Stimulated activated naive CD8-positive, alpha-beta T cell treated with anti-CD3 and anti-CD28 coated beads, Interleukin-15, amount 100 ng/mL, for 72 hours (primary cell): ENCODE measurements at regions not wholly inside any gene's neighbourhood (a gene's known extent, or its start where the extent isn't known, plus 50 kb on each side); places are given as distances from the start of the nearest gene placed in this dataset.

Source experiments
- ATAC-seq: fragments of 150-1000 bp; cut with Tn5 transposase; 2 replicates; pipeline ENCODE4 v1.10.0; 2021; ENCODE audit warnings: mild to moderate bottlenecking, moderate library complexity
- DNase-seq, 2 donors: peaks; one replicate each; pipeline ENCODE4 v3.0.0; 2021 to 2022
- H3K27ac Mint-ChIP-seq, 2 donors: one replicate each; pipeline ENCODE4 v1.8.0; 2022; ENCODE audit warnings: mild to moderate bottlenecking in 2 of 2, mixed read lengths in 2 of 2, moderate library complexity in 2 of 2
- H3K27me3 Mint-ChIP-seq: one replicate; pipeline ENCODE4 v1.8.0; 2022; ENCODE audit warnings: mixed read lengths
- H3K4me1 Mint-ChIP-seq: one replicate; pipeline ENCODE4 v1.8.0; 2022; ENCODE audit warnings: mild to moderate bottlenecking, mixed read lengths
- H3K4me3 Mint-ChIP-seq, 2 donors: one replicate each; pipeline ENCODE4 v1.8.0; 2022; ENCODE audit warnings: mild to moderate bottlenecking in 2 of 2, mixed read lengths in 2 of 2, moderate library complexity in 1 of 2
- H3K9me3 Mint-ChIP-seq, 2 donors: one replicate each; pipeline ENCODE4 v1.8.0; 2022; ENCODE audit warnings: mixed read lengths in 2 of 2

DNA sequence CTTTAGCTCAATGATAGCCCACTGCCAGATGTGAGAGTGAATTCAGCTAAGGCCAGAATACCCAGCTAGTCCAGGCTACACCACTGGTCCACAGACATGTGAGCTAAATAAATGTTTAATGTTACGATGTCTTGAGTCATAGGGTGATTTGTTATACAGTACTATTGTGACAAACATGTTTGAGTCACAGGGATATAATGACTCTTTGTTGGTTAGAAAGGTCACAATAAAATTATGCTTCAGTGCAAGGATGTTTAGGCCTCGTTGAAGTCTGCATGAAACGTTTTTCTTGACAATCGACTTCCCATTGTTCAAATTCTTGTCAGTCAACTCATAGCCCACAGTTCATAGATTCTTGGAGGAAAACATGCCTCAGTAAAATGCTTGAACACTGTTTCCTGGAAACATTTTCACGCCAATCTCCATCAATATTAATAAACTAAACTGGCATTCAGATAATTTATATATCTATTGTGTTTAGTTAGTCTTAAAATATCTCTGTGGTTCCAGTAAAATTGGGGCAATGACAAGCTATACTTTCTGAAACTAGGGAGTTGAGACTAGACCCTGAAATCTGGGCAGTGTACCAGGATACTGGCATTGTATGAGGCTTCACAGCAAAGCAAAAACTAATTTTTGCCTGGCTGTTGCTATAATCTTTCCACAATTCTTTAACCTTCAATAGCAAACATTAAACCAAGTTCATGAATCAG, 650.8 kb upstream of the KIRREL3 start:
- Mint-ChIP-seq H3K27ac (no peak overlapping the region), H3K27me3 (no peaks in the 10 kb centered on the region), H3K4me1 (no peaks in the 10 kb centered on the region), H3K9me3 (no peaks in the 10 kb centered on the region), H3K4me3 (no peak overlapping the region)
- DNase-seq = no peak
- ATAC-seq = no peak

- H3K27ac Mint-ChIP-seq = no peak overlapping the region
- H3K27me3 Mint-ChIP-seq = no peaks in the 10 kb centered on the region
These were observed 649.4 kb upstream of the KIRREL3 start for GRCh38 chr11:127649958-127650357.

GRCh38 chr11:127649071-127649470, 648.5 kb upstream of the KIRREL3 start:
- DNase-seq = no peak
- Mint-ChIP-seq H3K27me3 (no peaks in the 10 kb centered on the region), H3K4me1 (no peaks in the 10 kb centered on the region), H3K9me3 (no peaks in the 10 kb centered on the region), H3K4me3 (no peak overlapping the region), H3K27ac (no peak overlapping the region)
- ATAC-seq = no peak

More at GRCh38 chr11:127649958-127650357, 649.4 kb upstream of the KIRREL3 start:
- ATAC-seq (no peak), DNase-seq (no peak)
- no peak overlapping the region for H3K4me3 Mint-ChIP-seq
- H3K4me1 Mint-ChIP-seq = no peaks in the 10 kb centered on the region
- H3K9me3 Mint-ChIP-seq = no peaks in the 10 kb centered on the region

- DNase-seq = no peak
- no peak overlapping the region for H3K27ac Mint-ChIP-seq
- no peaks in the 10 kb centered on the region for H3K4me1 Mint-ChIP-seq
- H3K27me3 Mint-ChIP-seq = no peaks in the 10 kb centered on the region
- H3K9me3 Mint-ChIP-seq = no peaks in the 10 kb centered on the region
- H3K4me3 Mint-ChIP-seq = no peak overlapping the region
- no peak for ATAC-seq
These were observed 648.0 kb upstream of the KIRREL3 start for GRCh38 chr11:127648583-127648982.

DNA sequence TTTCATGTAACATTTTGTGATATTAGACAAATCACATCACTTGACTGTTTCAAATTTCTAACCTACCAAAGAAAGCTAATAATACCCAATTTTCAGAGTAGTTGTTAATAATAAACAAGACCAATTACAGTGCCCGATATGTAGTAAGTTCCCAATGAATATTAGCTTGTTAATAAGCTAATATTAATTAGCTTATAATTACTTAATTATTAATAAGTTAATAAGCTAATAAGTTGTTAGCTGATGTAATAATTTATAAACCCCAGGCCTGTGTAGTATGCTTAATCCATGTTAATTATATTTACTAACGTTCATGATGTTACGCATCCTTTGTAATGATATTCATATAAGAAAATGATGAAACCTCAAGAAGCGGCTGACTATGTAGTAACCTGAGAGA, 643.8 kb upstream of the KIRREL3 start:
- Mint-ChIP-seq H3K4me1 (no peaks in the 10 kb centered on the region), H3K27ac (no peak overlapping the region), H3K9me3 (no peaks in the 10 kb centered on the region), H3K4me3 (no peak overlapping the region), H3K27me3 (no peaks in the 10 kb centered on the region)
- DNase-seq (no peak), ATAC-seq (no peak)

DNA sequence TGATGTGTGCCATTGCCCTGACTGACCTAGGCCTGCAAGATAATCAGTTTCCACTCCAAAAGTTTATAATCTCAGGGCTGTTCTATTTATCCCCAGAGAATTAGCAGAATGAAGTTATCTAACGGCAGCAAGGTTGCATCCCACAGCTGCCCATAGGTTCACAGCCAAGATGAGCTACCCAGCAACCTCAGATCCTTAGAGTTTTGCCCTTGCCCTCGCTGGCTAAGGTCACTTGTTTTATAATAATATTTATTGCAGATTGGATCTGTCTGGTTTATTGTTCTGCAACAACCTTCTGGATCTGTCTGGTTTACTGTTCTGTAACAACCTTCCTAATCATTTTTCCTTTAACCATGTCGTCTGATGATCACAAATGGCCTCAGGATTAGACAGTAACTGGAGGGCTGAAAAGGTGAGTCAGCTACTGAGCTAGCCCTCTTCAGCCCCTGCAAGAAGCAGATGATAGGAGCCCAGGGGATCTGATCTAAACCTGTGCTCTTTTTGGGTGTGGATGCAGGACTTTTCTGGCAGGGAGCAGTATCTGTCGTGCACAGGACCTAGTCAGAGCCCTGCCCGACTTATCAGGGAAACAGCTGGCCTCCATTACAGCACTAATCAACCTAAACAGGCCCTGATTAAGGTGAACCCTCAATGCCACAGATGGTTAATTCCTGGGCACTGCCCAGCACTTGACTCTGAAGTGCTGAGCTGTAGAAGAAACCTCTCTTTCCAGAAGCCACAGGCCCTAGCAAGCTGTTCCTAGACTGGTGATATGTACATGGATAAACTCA, 642.9 kb upstream of the KIRREL3 start:
- ATAC-seq = no peak
- H3K4me3 Mint-ChIP-seq = no peak overlapping the region
- no peaks in the 10 kb centered on the region for H3K4me1 Mint-ChIP-seq
- no peaks in the 10 kb centered on the region for H3K9me3 Mint-ChIP-seq
- no peaks in the 10 kb centered on the region for H3K27me3 Mint-ChIP-seq
- no peak for DNase-seq
- H3K27ac Mint-ChIP-seq = no peak overlapping the region

- Mint-ChIP-seq H3K27ac (no peak overlapping the region), H3K27me3 (no peaks in the 10 kb centered on the region), H3K9me3 (no peaks in the 10 kb centered on the region), H3K4me1 (no peaks in the 10 kb centered on the region), H3K4me3 (no peak overlapping the region)
- no peak for ATAC-seq
- DNase-seq = no peak
These were observed 640.2 kb upstream of the KIRREL3 start for GRCh38 chr11:127640561-127641451.

DNA sequence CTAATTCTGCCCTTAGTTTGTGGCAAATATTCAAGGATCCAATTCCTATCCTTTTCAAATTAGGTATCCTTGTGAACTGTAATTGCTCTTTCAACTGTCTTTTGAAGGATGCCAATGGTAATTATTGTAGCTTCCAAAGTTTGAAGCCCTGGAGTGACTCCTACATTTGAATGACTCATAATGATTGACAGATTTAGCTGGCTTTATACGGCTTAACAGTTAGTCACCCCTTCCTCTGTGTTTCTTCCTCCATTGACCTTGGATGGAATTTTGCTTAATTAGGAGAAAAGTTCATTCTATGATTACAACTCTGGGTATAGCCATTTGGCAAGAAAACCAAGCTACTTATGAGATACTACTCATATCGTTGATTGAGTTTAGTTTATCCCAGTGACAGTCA, 639.3 kb upstream of the KIRREL3 start:
- Mint-ChIP-seq H3K27ac (no peak overlapping the region), H3K4me3 (no peak overlapping the region), H3K27me3 (no peaks in the 10 kb centered on the region), H3K4me1 (no peaks in the 10 kb centered on the region), H3K9me3 (no peaks in the 10 kb centered on the region)
- DNase-seq (no peak), ATAC-seq (no peak)

DNA sequence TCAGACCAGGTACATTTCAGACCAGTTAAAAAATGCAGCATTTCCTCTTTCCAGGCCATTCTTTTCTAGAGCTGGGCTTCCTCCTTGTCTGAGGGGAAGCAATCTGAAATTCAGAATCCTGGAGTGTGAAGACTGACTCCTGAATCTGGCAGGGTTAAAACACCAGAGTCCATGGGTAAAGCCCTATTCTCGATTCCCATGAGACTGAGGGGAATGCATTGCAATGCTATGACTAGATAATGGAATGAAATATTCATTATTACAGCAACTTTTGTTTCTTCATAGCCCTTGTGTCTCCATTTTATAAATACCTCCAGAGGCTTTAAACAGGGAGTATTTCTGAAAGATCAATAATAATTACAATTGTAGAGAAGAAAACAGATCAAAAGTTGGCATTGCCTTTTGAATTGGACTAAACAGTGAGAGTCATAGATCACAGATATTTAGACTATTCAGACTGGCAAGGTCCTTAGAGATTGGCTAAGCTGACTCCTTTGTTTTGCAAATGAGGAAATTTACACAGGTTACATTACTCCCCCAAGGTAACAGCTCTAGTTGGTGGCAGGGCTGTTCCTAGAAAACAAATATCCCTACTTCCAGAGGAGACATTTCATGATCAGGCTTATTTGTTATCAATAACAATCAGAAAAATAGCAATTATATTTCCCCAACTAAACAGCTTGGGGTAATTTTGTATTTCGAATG, 632.6 kb upstream of the KIRREL3 start:
- no peaks in the 10 kb centered on the region for H3K9me3 Mint-ChIP-seq
- DNase-seq (no peak), ATAC-seq (no peak)
- H3K4me1 Mint-ChIP-seq = no peaks in the 10 kb centered on the region
- H3K27ac Mint-ChIP-seq = no peak overlapping the region
- no peaks in the 10 kb centered on the region for H3K27me3 Mint-ChIP-seq
- no peak overlapping the region for H3K4me3 Mint-ChIP-seq

DNA sequence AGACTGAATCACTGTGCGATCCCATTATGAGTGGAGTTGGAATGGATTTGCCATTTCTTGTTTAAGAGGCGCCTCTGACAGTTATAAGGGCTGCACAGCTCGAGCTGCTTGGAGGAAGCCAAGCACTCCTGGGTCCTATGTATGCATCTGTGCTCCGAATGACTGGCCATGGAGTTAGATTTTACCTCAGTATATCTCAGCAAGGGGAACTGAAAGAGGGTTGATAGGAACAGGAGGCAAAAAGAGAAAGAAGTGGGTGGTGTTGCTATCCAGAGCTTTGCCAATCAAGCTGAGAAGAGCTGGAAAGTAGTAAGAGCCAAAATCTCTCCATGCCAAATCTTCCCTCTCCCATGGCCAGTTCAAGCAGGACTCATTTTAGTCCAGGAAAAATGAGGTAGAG, 632.0 kb upstream of the KIRREL3 start:
- Mint-ChIP-seq H3K4me3 (no peak overlapping the region), H3K27ac (no peak overlapping the region)

GRCh38 chr11:127631974-127632373, 631.4 kb upstream of the KIRREL3 start:
- peaks cover 0 to 3% of the 10 kb centered on the region in 2 donors for H3K9me3 Mint-ChIP-seq
- H3K4me1 Mint-ChIP-seq = no peaks in the 10 kb centered on the region
- no peak overlapping the region for H3K4me3 Mint-ChIP-seq
- H3K27me3 Mint-ChIP-seq = no peaks in the 10 kb centered on the region
- no peak for ATAC-seq
- DNase-seq = no peak
- no peak overlapping the region for H3K27ac Mint-ChIP-seq

More for the DNA sequence above, 632.0 kb upstream of the KIRREL3 start:
- no peaks in the 10 kb centered on the region for H3K27me3 Mint-ChIP-seq
- no peaks in the 10 kb centered on the region for H3K4me1 Mint-ChIP-seq
- DNase-seq (no peak), ATAC-seq (no peak)
- H3K9me3 Mint-ChIP-seq = no peaks in the 10 kb centered on the region

- Mint-ChIP-seq H3K9me3 (peaks cover 0 to 7% of the 10 kb centered on the region in 2 donors), H3K4me1 (no peaks in the 10 kb centered on the region), H3K4me3 (no peak overlapping the region), H3K27me3 (no peaks in the 10 kb centered on the region), H3K27ac (no peak overlapping the region)
- ATAC-seq (no peak), DNase-seq (no peak)
These were observed 628.6 kb upstream of the KIRREL3 start for GRCh38 chr11:127629200-127629599.

- no peaks in the 10 kb centered on the region for H3K27me3 Mint-ChIP-seq
- no peak for ATAC-seq
- H3K27ac Mint-ChIP-seq = no peak overlapping the region
- no peak for DNase-seq
- no peak overlapping the region for H3K4me3 Mint-ChIP-seq
- H3K4me1 Mint-ChIP-seq = no peaks in the 10 kb centered on the region
- H3K9me3 Mint-ChIP-seq = peaks cover 0 to 7% of the 10 kb centered on the region in 2 donors
These were observed 627.9 kb upstream of the KIRREL3 start for GRCh38 chr11:127628458-127628785.

DNA sequence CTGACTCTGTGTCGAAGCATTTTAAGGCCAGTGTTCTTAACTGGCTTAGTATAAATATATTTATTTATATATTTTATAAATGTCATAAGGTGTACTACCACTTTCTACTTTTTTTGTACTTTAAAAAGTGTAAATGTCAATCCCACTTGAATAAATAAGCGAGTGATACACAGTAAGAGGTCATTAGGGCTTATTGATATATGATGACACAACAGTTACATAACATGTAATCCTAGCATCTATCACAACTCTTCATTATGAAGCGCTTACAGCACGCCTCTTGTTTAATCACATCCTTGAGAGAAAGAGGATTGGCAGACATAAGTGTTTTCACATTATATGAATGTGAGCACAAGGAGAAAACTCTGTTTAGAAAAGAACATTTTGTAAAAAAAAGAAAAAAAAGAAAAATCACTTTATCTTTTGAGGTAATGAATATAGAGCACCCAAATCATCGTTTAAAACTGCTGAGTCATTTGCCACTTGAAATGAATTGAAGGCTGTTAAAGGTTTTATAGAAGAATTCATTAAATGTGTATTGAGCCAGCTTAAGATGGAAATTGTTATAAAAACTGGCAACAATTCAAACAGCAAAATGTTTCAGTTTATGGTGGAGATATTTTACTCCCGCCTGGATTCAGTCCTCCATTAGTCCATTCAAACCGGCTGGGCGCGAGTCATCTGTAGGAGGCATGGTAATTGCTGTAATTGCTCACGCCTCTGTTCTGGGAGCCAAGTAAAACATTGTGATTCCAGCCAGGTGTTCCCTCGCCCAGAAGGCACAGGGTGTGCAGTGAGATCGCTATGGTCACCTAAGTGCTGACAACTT, 627.3 kb upstream of the KIRREL3 start:
- Mint-ChIP-seq H3K4me1 (no peaks in the 10 kb centered on the region), H3K4me3 (no peak overlapping the region), H3K9me3 (peaks cover 0 to 7% of the 10 kb centered on the region in 2 donors), H3K27me3 (no peaks in the 10 kb centered on the region), H3K27ac (no peak overlapping the region)
- DNase-seq (no peak), ATAC-seq (no peak)

DNA sequence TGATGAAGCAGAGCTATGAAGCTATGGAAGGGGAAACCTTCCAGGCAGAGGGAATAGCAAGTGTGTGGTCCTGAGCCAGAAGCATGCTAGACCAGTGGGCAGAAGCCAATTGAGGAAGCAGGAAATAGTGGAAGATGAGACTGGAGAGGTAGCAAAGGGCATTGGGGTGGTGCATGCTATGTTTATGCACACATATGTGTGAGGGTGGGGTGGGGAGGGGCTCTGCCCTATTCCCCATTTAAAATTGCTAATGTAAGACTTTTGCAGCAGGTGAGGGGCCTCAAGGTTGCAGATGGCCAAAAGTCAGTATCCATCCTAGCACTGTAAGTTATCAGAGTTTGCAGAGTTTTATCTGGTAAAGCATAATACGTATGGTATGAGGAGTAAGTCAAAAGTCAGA, 626.6 kb upstream of the KIRREL3 start:
- DNase-seq (no peak), ATAC-seq (no peak)
- H3K27ac Mint-ChIP-seq = peak overlapping the region in 1 of 2 donors; percentile 96
- H3K9me3 Mint-ChIP-seq = peaks cover 0 to 7% of the 10 kb centered on the region in 2 donors
- no peaks in the 10 kb centered on the region for H3K27me3 Mint-ChIP-seq
- H3K4me1 Mint-ChIP-seq = no peaks in the 10 kb centered on the region
- H3K4me3 Mint-ChIP-seq = no peak overlapping the region
